ENCODE measurements at regions not wholly inside any gene's neighbourhood (a gene's known extent, or its start where the extent isn't known, plus 50 kb on each side); places are given as distances from the start of the nearest gene placed in this dataset.

- no peak for TF ChIP-seq POLR2A (IDR thresholded peaks at IDR 0.05)
- no peak for TF ChIP-seq CTCF (IDR thresholded peaks at IDR 0.05)
Measured at GRCh38 chr2:51707625-51708024, 675.7 kb upstream of the NRXN1 start.

Measured in Peyer's patch (tissue), 4 donors.